Osteocyte (in vitro differentiated cells): ENCODE measurements at regions not wholly inside any gene's neighbourhood (a gene's known extent, or its start where the extent isn't known, plus 50 kb on each side); places are given as distances from the start of the nearest gene placed in this dataset.

Experiments used
- DNase-seq: peaks from one replicate; pipeline ENCODE4 v3.0.0; 2021; ENCODE audit warnings: mixed read lengths; ENCODE audit not compliant: unreplicated experiment; ENCODE audit errors: extremely low spot score
- H3K27ac Mint-ChIP-seq: one replicate; pipeline ENCODE4 v1.8.0; 2021; ENCODE audit warnings: mild to moderate bottlenecking, mixed read lengths; ENCODE audit not compliant: unreplicated experiment
- H3K27me3 Mint-ChIP-seq: one replicate; pipeline ENCODE4 v1.8.0; 2021; ENCODE audit warnings: mixed read lengths; ENCODE audit not compliant: unreplicated experiment
- H3K36me3 Mint-ChIP-seq: one replicate; pipeline ENCODE4 v1.8.0; 2021; ENCODE audit warnings: mixed read lengths; ENCODE audit not compliant: unreplicated experiment
- H3K4me1 Mint-ChIP-seq: one replicate; pipeline ENCODE4 v1.8.0; 2021; ENCODE audit warnings: mixed read lengths; ENCODE audit not compliant: unreplicated experiment
- H3K4me3 Mint-ChIP-seq: one replicate; pipeline ENCODE4 v1.8.0; 2021; ENCODE audit warnings: mild to moderate bottlenecking, moderate library complexity, mixed read lengths; ENCODE audit not compliant: unreplicated experiment
- H3K9me3 Mint-ChIP-seq: one replicate; pipeline ENCODE4 v1.8.0; 2021; ENCODE audit warnings: mixed read lengths; ENCODE audit not compliant: unreplicated experiment
- TF ChIP-seq, protein P1 (sequence below): fragments of 200-600 bp; sonication (generic); IDR thresholded peaks from 2 replicates; pipeline ENCODE4 v1.5.0; 2021; ENCODE audit warnings: antibody characterized with exemption, mild to moderate bottlenecking, moderate library complexity

DNA sequence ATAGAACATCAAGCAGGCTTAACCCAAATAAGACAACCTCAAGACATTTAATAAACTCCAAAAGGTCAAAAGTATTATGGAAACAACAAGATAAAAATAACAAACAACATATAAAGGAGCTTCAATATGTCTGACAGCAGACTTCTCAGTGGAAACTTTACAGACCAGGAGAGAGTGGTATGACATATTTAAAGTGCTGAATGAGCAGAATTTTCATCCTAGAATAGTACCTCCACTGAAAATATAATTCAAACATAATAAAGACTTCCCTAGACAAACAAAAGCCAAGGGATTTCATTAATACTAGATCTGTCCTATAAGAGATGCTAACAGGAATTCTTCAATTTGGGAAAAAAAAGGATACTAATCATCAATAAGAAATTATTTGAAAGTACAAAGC, 1005.0 kb downstream of the TMTC2 start:
- TF ChIP-seq, protein P1, sequence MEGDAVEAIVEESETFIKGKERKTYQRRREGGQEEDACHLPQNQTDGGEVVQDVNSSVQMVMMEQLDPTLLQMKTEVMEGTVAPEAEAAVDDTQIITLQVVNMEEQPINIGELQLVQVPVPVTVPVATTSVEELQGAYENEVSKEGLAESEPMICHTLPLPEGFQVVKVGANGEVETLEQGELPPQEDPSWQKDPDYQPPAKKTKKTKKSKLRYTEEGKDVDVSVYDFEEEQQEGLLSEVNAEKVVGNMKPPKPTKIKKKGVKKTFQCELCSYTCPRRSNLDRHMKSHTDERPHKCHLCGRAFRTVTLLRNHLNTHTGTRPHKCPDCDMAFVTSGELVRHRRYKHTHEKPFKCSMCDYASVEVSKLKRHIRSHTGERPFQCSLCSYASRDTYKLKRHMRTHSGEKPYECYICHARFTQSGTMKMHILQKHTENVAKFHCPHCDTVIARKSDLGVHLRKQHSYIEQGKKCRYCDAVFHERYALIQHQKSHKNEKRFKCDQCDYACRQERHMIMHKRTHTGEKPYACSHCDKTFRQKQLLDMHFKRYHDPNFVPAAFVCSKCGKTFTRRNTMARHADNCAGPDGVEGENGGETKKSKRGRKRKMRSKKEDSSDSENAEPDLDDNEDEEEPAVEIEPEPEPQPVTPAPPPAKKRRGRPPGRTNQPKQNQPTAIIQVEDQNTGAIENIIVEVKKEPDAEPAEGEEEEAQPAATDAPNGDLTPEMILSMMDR, result no peak
- no peak for DNase-seq
- Mint-ChIP-seq H3K36me3 (no peaks in the 10 kb centered on the region), H3K27ac (no peak overlapping the region), H3K4me1 (no peaks in the 10 kb centered on the region), H3K9me3 (peaks cover 38% of the 10 kb centered on the region), H3K27me3 (peaks cover 2% of the 10 kb centered on the region), H3K4me3 (no peak overlapping the region)

DNA sequence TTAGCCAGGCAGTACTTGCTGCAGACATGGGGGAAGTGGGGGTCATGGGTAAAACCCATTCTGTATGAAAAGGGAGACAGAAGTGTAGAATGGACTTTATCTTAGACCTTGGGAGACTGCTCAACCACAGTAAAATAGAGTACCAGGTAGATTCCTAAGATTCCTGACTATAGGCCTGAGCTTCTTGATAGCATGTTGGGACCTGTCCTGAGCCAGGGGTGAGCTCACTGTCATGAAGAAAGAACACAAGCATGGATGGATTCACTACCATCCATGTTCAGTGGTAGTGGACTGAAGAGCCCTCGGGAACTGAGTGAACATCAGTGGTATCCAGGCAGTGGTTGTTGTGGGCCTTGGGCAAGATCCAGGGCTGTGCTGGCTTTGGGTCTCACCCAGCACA, 1003.8 kb downstream of the TMTC2 start:
- no peaks in the 10 kb centered on the region for H3K36me3 Mint-ChIP-seq
- TF ChIP-seq, protein P1, result no peak
- H3K27ac Mint-ChIP-seq, result no peak overlapping the region
- peaks cover 38% of the 10 kb centered on the region for H3K9me3 Mint-ChIP-seq
- H3K4me1 Mint-ChIP-seq, result no peaks in the 10 kb centered on the region
- H3K4me3 Mint-ChIP-seq, result no peak overlapping the region
- H3K27me3 Mint-ChIP-seq, result peaks cover 2% of the 10 kb centered on the region
- no peak for DNase-seq

GRCh38 chr12:83689333-83689732, 1002.6 kb downstream of the TMTC2 start:
- Mint-ChIP-seq H3K27me3 (peaks cover 2% of the 10 kb centered on the region), H3K4me3 (no peak overlapping the region), H3K27ac (no peak overlapping the region), H3K4me1 (no peaks in the 10 kb centered on the region), H3K36me3 (no peaks in the 10 kb centered on the region), H3K9me3 (peaks cover 35% of the 10 kb centered on the region)
- TF ChIP-seq, protein P1, result no peak
- no peak for DNase-seq

- H3K4me3 Mint-ChIP-seq, result no peak overlapping the region
- no peaks in the 10 kb centered on the region for H3K36me3 Mint-ChIP-seq
- DNase-seq, result no peak
- H3K9me3 Mint-ChIP-seq, result no peaks in the 10 kb centered on the region
- H3K4me1 Mint-ChIP-seq, result no peaks in the 10 kb centered on the region
- no peaks in the 10 kb centered on the region for H3K27me3 Mint-ChIP-seq
- H3K27ac Mint-ChIP-seq, result no peak overlapping the region
- TF ChIP-seq, protein P1, result no peak
Observed at GRCh38 chr12:83676781-83677295, 990.1 kb downstream of the TMTC2 start.

GRCh38 chr12:83666690-83667089, 980.0 kb downstream of the TMTC2 start:
- no peaks in the 10 kb centered on the region for H3K4me1 Mint-ChIP-seq
- H3K27ac Mint-ChIP-seq, result no peak overlapping the region
- no peak for DNase-seq
- H3K27me3 Mint-ChIP-seq, result no peaks in the 10 kb centered on the region
- TF ChIP-seq, protein P1, result no peak
- H3K9me3 Mint-ChIP-seq, result no peaks in the 10 kb centered on the region
- H3K4me3 Mint-ChIP-seq, result no peak overlapping the region
- H3K36me3 Mint-ChIP-seq, result no peaks in the 10 kb centered on the region
